Hematopoietic multipotent progenitor cell treated with erythropoietin and hydrocortisone succinate and interleukin-3 and kit ligand, for 4 days (in vitro differentiated cells): ENCODE measurements at regions not wholly inside any gene's neighbourhood (a gene's known extent, or its start where the extent isn't known, plus 50 kb on each side); places are given as distances from the start of the nearest gene placed in this dataset.

Source experiments
- DNase-seq: peaks from one replicate; pipeline ENCODE4 v3.0.0-alpha.2; 2015

DNA sequence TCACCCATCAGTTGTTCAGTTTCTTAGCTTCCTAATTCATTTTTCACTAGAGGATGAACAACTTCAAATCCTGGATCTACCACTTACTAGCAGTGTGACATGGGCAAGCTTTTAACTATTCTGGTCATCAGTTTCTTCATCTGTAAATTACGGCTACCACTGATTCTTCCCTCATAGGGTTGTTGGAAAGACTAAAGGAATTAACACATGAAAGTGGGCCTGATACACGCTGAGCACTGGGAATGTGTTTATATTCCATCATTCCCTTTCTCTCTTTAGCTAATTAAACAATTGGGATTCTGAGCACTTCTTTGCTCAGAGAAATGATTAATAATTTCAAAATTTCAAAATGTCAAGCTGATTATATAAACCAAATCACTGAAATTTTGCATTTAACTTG, 862.3 kb upstream of the GCFC2 start:
- DNase-seq: no peak

DNA sequence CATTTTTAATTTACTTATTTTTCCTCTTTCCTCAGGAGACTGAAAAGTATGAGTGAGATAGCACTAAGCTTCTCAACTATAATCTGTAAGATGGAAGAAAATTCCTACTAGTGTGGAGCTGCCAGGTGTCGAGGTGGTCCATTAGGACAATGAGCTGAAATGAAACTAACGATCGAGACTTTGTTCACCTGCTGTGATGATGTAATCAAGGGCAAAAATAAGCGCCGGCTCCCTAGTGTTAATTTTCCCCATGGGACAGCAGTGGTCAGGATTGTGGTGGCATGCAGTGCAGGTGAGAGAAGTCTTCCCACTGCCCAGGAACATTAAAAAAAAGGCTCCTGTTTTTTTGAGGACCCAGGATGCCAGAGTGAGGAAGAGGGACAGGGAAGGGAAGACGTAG, 859.1 kb upstream of the GCFC2 start:
- DNase-seq: no peak

DNA sequence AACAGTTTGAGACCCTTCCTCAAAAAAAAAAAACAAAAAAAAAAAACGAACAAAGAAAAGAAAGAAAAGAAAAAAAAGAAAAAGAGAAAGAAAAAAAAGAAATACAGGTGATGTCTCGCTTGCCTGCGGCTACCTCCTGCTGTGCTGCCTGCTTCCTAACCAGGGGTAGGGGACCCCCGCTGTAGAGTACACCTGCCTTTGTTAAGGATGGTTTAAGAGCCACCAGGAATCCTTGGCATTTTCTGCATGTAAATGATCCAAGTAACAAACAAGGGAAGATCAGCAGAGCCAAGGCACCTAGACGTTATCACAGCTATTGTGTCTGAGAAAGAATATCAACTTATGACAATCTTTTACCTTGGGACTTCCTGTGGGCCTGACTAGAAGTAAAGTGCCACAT, 856.8 kb upstream of the GCFC2 start:
- DNase-seq: no peak

GRCh38 chr2:76564734-76565133, 854.0 kb upstream of the GCFC2 start:
- DNase-seq: no peak

DNA sequence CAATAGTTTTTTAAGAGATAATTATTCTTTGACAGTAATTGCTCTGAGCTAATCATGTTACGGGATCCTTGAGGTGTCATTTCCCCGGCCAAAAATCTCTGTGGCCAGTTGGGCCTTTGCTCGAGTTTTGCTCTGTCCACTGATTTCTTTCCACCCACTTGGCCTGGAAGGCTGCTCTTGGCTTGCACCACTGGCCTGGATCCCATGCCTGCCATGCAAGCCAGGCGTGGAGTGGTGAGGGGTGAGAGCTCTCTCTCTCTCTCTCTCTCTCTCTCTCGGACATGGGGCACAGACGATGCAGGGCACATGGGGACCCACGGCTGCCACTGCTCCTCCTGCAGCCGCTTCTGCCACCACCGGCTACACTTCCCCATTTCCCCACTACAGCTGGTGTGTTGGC, 853.0 kb upstream of the GCFC2 start:
- DNase-seq: no peak

- DNase-seq: no peak
Observed at GRCh38 chr2:76558157-76558556, 847.4 kb upstream of the GCFC2 start.

- no peak for DNase-seq
Observed at GRCh38 chr2:76556018-76556417, 845.3 kb upstream of the GCFC2 start.

GRCh38 chr2:76546207-76546606, 835.5 kb upstream of the GCFC2 start:
- DNase-seq: no peak

GRCh38 chr2:76544901-76545300, 834.2 kb upstream of the GCFC2 start:
- DNase-seq: no peak

DNA sequence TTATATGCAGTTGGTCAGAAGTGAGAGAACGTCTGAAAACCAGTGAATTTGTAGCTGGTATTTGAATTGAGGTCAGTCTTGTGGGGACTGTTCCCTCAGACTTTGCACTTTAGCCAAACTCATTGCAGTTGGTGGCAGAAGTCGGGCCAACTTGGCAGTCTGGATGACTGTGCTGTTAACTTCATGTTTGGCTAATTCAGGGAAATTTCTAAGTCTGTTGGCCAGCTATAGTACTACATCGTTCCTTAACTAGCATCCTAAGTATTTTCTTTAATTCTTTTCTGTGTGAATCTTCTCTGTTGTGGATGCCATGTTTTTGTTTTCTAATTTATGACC, 806.8 kb upstream of the GCFC2 start:
- DNase-seq: no peak

DNA sequence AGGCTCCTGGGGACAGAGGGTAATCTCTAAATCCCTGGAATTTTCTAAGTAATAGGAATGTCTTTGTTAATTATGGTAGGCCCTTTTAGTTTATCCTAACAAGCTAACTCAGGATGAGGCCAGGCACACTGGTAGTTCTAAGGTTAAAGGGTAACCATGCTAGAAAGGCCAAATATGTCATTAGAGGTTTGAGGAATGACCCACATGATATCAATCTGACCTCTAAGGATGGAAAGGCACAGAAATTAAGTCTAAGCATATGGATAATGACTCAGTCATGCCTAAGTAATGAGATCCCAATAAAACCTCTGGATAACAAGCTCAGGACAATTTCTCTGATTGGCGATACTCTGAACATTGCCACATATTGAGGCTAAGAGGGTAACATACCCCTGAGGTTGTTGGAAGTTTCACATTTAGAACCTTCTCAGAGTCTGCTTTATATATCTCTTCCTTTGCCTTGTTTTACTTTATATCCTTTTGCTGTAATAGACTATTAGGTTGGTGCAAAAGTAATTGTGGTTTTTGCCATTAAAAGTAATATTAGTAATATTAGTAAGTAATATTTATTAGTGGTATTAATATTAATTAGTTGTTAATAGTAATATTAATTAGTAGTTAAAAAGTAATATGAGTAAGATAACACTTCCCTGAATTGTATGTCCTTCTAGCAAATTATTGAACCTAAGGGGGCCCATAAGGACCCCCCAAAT, 806.3 kb upstream of the GCFC2 start:
- DNase-seq: no peak

GRCh38 chr2:76512201-76512820, 801.6 kb upstream of the GCFC2 start:
- no peak for DNase-seq

- no peak for DNase-seq
Observed at GRCh38 chr2:76506538-76506937, 795.8 kb upstream of the GCFC2 start.

DNA sequence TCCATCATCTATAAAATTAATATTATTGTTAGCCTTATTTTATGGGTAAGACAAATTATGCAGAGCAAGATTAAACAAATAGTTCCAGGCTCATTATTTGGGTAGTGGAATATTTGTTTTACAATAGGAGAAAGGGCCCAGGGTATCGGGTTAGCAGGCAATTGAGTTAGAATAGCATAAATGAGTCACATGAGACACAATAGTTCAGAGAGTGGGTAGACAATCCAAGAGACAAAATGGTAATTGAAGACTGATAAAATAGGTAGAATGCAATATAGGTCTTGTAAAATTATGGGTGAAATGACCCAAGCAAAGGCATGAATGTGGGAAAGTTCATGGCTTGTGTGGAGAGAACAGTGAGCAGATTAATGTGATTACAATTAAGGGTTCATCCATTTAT, 790.9 kb upstream of the GCFC2 start:
- no peak for DNase-seq

DNA sequence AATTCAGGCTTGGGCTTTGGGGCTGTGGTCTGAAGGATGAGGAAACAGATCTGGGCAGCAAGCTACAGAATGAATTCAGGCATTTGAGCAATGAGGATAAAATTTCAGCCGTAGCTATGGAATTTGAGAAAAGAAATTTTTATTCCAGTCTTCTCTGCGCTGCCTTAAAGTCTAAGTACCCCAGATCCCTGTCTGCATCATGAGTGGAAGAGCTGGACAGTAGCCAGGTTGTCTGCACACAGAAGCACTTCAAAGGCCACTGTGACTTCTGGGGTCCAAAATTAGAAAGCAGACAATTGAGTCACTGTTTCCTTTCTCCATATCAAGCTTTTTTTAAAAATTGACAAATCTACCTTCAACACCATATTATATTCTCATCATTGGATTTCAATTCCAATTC, 787.6 kb upstream of the GCFC2 start:
- DNase-seq: no peak

DNA sequence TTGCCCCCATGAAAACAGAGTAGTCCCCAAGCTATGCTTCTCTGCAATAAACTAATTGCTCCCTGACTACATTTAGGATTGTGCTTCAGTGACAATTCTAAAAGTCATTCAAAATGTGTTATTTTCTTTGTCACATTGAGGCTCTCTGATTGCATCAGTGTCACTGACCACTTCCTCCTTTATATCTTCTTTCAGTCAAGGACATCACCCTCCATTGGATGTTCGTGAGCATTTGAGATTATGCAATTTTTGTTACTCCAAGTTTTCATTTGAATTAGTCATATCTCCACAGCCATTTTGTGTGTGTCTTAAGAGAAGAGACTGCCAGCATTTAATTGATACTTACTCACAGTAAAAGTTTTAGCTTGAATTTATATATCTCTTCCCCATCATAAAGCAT, 780.8 kb upstream of the GCFC2 start:
- DNase-seq: peak; percentile 57

- DNase-seq: no peak
Observed at GRCh38 chr2:76478266-76479035, 767.7 kb upstream of the GCFC2 start.

DNA sequence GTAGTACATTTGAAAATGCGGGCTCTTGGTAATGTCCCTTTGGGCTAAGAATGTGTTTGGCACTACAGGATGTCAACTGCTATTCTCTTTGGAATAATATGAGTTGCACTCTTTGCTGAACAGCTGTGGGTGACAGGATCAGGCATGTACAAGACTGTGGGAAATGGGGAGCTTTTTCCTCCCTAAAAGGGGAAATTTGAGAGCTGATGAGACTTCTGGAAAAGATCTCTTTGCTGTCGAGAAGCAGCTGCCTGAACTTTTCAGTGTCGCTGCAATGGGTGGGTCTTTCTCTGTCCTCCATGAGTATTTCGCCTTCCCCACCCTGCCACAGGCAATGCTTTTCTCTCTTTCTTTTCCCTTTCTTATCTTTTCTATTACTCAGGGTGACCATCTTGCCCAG, 762.2 kb upstream of the GCFC2 start:
- no peak for DNase-seq

DNA sequence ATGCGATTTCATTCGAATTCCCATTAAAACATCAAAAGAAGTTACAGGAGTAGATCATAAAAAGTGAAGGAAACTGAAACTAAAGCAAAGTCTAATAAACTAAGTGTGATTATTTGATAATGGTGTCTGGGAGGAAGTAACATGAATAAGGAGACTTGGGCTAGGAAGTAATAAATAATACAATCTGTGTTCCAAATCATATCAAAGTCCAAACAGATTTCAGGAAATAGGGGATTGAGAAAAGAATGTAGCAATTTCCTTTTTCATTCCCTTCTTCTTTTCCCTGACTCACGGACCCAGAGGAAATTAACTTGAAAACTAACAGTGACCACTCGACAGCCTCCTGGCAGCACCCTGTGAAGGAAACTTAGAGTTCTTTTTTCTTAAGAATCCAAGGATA, 758.4 kb upstream of the GCFC2 start:
- DNase-seq: no peak

- no peak for DNase-seq
Observed at GRCh38 chr2:76467326-76467725, 756.6 kb upstream of the GCFC2 start.

DNA sequence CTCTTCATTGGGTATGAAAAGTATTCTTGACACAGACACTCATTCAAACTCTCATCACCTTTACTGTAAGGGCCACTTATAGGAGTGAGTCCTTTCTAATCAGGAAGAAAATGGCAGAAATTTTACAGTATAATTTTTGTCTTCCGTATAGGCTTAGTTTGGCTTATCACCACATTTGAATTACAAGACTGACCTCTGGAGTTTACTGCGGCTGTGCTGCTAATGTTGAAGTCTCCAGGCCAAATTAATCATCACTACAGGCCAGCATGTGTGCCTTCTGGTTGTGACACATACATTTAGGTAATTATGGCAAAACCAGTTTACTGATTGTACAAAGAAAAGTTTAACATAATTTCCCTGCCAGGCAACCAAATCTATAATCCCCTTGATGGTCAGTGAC, 753.6 kb upstream of the GCFC2 start:
- DNase-seq: no peak

- DNase-seq: no peak
Observed at GRCh38 chr2:76461431-76461830, 750.7 kb upstream of the GCFC2 start.

GRCh38 chr2:76455910-76456309, 745.2 kb upstream of the GCFC2 start:
- no peak for DNase-seq

DNA sequence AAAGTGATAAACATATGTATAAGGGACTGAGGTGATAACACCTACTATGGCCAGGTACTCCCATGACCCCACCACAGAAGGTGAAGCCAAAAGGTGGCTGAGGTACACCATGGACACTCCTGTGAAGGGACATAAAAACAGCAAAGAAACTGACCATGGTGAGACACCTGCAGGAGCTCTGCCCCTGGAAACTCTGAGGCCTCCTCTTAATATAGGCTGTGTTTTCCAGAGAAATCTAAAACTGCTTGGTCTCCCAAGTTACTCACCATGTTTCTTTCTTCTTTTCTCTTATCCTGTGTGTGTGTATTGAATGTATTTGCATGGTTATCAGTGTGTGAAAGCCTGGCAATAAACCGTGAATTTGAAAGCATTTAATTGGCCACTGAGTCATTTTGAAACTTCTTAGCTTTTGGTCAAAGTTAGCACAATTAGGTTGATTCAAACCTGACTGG, 739.3 kb upstream of the GCFC2 start:
- no peak for DNase-seq
